GM12878 (cell line): ENCODE measurements at regions not wholly inside any gene's neighbourhood (a gene's known extent, or its start where the extent isn't known, plus 50 kb on each side); places are given as distances from the start of the nearest gene placed in this dataset.
A peak's percentile ranks its signal among the peaks of the same experiment; 100 is the strongest.

Experiments used
- ATAC-seq: fragments of 200-7000 bp; cut with Tn5 transposase; 3 replicates; pipeline ENCODE4 v1.9.1; 2020; ENCODE audit warnings: mild to moderate bottlenecking, moderate library complexity
- BruUV-seq: library from RNA; stranded (reverse); fragments of 400-500 nt; replicated peaks from 2 replicates; lab custom pipeline; 2021; lab: Mats Ljungman, UMichigan
- CTCF ChIA-PET: fragments of 300-600 bp; sonication (Branson Sonifier 250); formaldehyde crosslinking; extraction: SDS; loops from one replicate; lab custom pipeline; 2021; ENCODE audit warnings: inconsistent platforms; lab: Yijun Ruan, JAX
- POLR2A ChIA-PET: fragments of 350-600 bp; formaldehyde crosslinking; extraction: SDS; loops from one replicate; lab custom pipeline; 2021; ENCODE audit warnings: inconsistent platforms; lab: Charles Lee
- RAD21 ChIA-PET: fragments of 300-600 bp; sonication (Branson Sonifier 250); formaldehyde crosslinking; loops from one replicate; lab custom pipeline; 2023; ENCODE audit warnings: antibody characterized with exemption; ENCODE audit not compliant: unreplicated experiment; lab: Charles Lee
- SMC1A ChIA-PET: fragments of 300-600 bp; sonication (Branson Sonifier 250); formaldehyde crosslinking; loops from one replicate; lab custom pipeline; 2023; ENCODE audit not compliant: unreplicated experiment, uncharacterized antibody; lab: Charles Lee
- DNase-seq: peaks from one replicate; pipeline ENCODE4 v3.0.0-alpha.2; 2011; ENCODE audit warnings: low read depth, low spot score
- FAIRE-seq: peaks from 3 replicates; lab custom pipeline; 2011; peaks lifted over from hg19 to GRCh38; lab: Jason Lieb, UNC
- H2AFZ ChIP-seq: 2 replicates; pipeline ENCODE4 v1.6.0; 2011; ENCODE audit warnings: low read depth, low read length, control low read depth; ENCODE audit not compliant: control insufficient read depth
- H3K27ac ChIP-seq: 2 replicates; pipeline ENCODE4 v1.5.1; 2011; ENCODE audit warnings: control low read depth; ENCODE audit not compliant: control insufficient read depth, insufficient read depth
- H3K27me3 ChIP-seq, 2 experiments: replicated peaks in 1 of 2; 2 replicates each; pipeline versions ENCODE4 v1.6.0 to v1.6.1; 2011; ENCODE audit warnings: low read length in 1 of 2; ENCODE audit not compliant: control insufficient read depth in 2 of 2, insufficient read depth in 2 of 2
- H3K36me3 ChIP-seq, 2 experiments: 2 replicates each; pipeline ENCODE4 v1.5.1; 2011; ENCODE audit warnings: low read length in 1 of 2; ENCODE audit not compliant: control insufficient read depth in 2 of 2, insufficient read depth in 2 of 2
- H3K4me1 ChIP-seq: 2 replicates; pipeline ENCODE4 v1.6.1; 2011; ENCODE audit warnings: mild to moderate bottlenecking, low read length, moderate library complexity, mixed read lengths; ENCODE audit not compliant: control insufficient read depth, insufficient read depth
- H3K4me2 ChIP-seq: 2 replicates; pipeline ENCODE4 v1.6.0; 2011; ENCODE audit warnings: control low read depth; ENCODE audit not compliant: control insufficient read depth, insufficient read depth
- H3K4me3 ChIP-seq: fragments of 200-600 bp; sonication (generic); 2 replicates; pipeline ENCODE4 v1.5.1; 2016
- H3K79me2 ChIP-seq: 2 replicates; pipeline ENCODE4 v1.6.0; 2011; ENCODE audit warnings: low read length; ENCODE audit not compliant: control insufficient read depth, insufficient read depth
- H3K9ac ChIP-seq: 2 replicates; pipeline ENCODE4 v1.8.0; 2011; ENCODE audit warnings: low read length, control low read depth, mixed read lengths; ENCODE audit not compliant: control insufficient read depth, insufficient read depth
- H3K9me3 ChIP-seq: replicated peaks from 3 replicates; pipeline ENCODE4 v1.5.1; 2011; ENCODE audit warnings: mild to moderate bottlenecking, low read length; ENCODE audit not compliant: control insufficient read depth, insufficient read depth
- H4K20me1 ChIP-seq: 2 replicates; pipeline ENCODE4 v1.6.0; 2011; ENCODE audit not compliant: control insufficient read depth, insufficient read depth
- NFYB ChIP-seq: IDR thresholded peaks from 2 replicates; pipeline ENCODE4 v1.6.1; 2011; ENCODE audit warnings: low read depth, mild to moderate bottlenecking, low read length, improper control_type of control experiment, moderate library complexity; ENCODE audit not compliant: insufficient read depth
- RAD21 ChIP-seq: IDR thresholded peaks from 2 replicates; pipeline ENCODE4 v1.6.1; 2011; ENCODE audit warnings: mild to moderate bottlenecking, low read depth, low read length, moderate library complexity; ENCODE audit not compliant: insufficient read depth
- ZNF384 ChIP-seq: IDR thresholded peaks from 2 replicates; pipeline ENCODE4 v1.6.1; 2012; ENCODE audit warnings: low read depth, mild to moderate bottlenecking, low read length, improper control_type of control experiment, borderline replicate concordance
- WGBS: methylation state at CpG from one replicate; pipeline ENCODE4 v1.1.6; 2016; ENCODE audit warnings: low lambda C conversion rate; ENCODE audit not compliant: insufficient replicate concordance, insufficient coverage; ENCODE audit errors: missing lambda C conversion rate; 5-methylcytosine and 5-hydroxymethylcytosine counted together
- in situ Hi-C: fragments of 300-500 bp; cut with MboI; formaldehyde crosslinking; loops from 9 replicates; pipeline ENCODE4 v1.14.3; 2018; ENCODE audit warnings: mixed read lengths
- intact Hi-C: fragments of 100-400 bp; cut with micrococcal nuclease; formaldehyde crosslinking; loops from one replicate; pipeline ENCODE4 v1.14.2; 2022; ENCODE audit not compliant: unreplicated experiment
- TF ChIP-seq, protein P1 (sequence below), 3 experiments: IDR thresholded peaks in 2 of 3; conservative IDR thresholded peaks in 1 of 3; 2 replicates each; pipeline ENCODE4 v1.5.1; 2011; ENCODE audit warnings: low read depth in 3 of 3, low read length in 3 of 3, mild to moderate bottlenecking in 3 of 3, control low read depth in 2 of 3, moderate library complexity in 2 of 3, inconsistent platforms in 1 of 3, mixed read lengths in 1 of 3; ENCODE audit not compliant: control insufficient read depth in 2 of 3, insufficient read depth in 1 of 3; ENCODE audit errors: extremely low read depth in 1 of 3

- H3K36me3 ChIP-seq, result no peaks in the 10 kb centered on the region
- in situ Hi-C loops (no loop called here), intact Hi-C loops (loop anchor here (1.0 to 5.0 kb wide), 3 partner anchors 268 to 410 kb away; no protein-coding TSS in a partner anchor)
- ChIA-PET SMC1A (interaction anchor here (0.7 to 1.6 kb wide), 3 partner anchors 28 to 377 kb away, joined by 3 to 4 read pairs (median 3); no protein-coding TSS in a partner anchor), POLR2A (no interaction called here), RAD21 (interaction anchor here (1.1 to 1.7 kb wide), 2 partner anchors 377 to 750 kb away, joined by 3 to 5 read pairs; no protein-coding TSS in a partner anchor)
- no peak overlapping the region for H3K4me3 ChIP-seq
- no peaks in the 10 kb centered on the region; the same call in 2 of the 3 replicates for H3K9me3 ChIP-seq
- H3K79me2 ChIP-seq, result no peaks in the 10 kb centered on the region
- no peak overlapping the region for H3K27ac ChIP-seq
- BruUV-seq, result no TSS peak
- H2AFZ ChIP-seq, result no peak overlapping the region
- no peak overlapping the region for H3K4me2 ChIP-seq
- DNase-seq, result no peak
- TF ChIP-seq RAD21 (0 out of 2 replicates have a peak, but pooled peaks have one; percentile 4), ZNF384 (no peak), NFYB (no peak)
- TF ChIP-seq, protein P1, sequence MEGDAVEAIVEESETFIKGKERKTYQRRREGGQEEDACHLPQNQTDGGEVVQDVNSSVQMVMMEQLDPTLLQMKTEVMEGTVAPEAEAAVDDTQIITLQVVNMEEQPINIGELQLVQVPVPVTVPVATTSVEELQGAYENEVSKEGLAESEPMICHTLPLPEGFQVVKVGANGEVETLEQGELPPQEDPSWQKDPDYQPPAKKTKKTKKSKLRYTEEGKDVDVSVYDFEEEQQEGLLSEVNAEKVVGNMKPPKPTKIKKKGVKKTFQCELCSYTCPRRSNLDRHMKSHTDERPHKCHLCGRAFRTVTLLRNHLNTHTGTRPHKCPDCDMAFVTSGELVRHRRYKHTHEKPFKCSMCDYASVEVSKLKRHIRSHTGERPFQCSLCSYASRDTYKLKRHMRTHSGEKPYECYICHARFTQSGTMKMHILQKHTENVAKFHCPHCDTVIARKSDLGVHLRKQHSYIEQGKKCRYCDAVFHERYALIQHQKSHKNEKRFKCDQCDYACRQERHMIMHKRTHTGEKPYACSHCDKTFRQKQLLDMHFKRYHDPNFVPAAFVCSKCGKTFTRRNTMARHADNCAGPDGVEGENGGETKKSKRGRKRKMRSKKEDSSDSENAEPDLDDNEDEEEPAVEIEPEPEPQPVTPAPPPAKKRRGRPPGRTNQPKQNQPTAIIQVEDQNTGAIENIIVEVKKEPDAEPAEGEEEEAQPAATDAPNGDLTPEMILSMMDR (IDR thresholded peaks at IDR 0.05 in 2 of 3, conservative IDR thresholded peaks at IDR 0.05 in 1 of 3; ENCODE audit: control insufficient read depth in 2 of 3, extremely low read depth in 1 of 3, insufficient read depth in 1 of 3, low read depth in 3 of 3, low read length in 3 of 3), result peak in 1 of 3 experiments; percentile 31; a peak in 1 of 6 replicates
- TF ChIP-seq, all 136 proteins: peak for 2
- no peaks in the 10 kb centered on the region for H3K27me3 ChIP-seq
- CTCF ChIA-PET, result interaction anchor here (1.4 to 1.6 kb wide), 2 partner anchors 19 to 376 kb away, joined by 3 to 4 read pairs; no protein-coding TSS in a partner anchor
- ATAC-seq, result no peak
- H4K20me1 ChIP-seq, result no peaks in the 10 kb centered on the region
- no peak for FAIRE-seq
- H3K4me1 ChIP-seq, result no peaks in the 10 kb centered on the region
- H3K9ac ChIP-seq, result no peak overlapping the region
- WGBS, result 27% methylated on average over 9 of the region's 9 CpGs
Measured at GRCh38 chr20:60851826-60852704, 400.0 kb upstream of the CDH4 start.
